ENCODE measurements at regions not wholly inside any gene's neighbourhood (a gene's known extent, or its start where the extent isn't known, plus 50 kb on each side); places are given as distances from the start of the nearest gene placed in this dataset.

- Histone ChIP-seq H3K4me3 (no peak overlapping the region), H3K36me3 (no peaks in the 10 kb centered on the region), H3K9me3 (no peaks in the 10 kb centered on the region), H3K4me1 (no peaks in the 10 kb centered on the region), H3K27ac (no peak overlapping the region), H3K27me3 (no peaks in the 10 kb centered on the region)
- TF ChIP-seq POLR2A (IDR thresholded peaks at IDR 0.05), result no peak
- TF ChIP-seq POLR2AphosphoS5 (IDR thresholded peaks at IDR 0.05; ENCODE audit: insufficient read depth in 1 of 2, low read depth in 1 of 2), result no peak
- TF ChIP-seq CTCF (IDR thresholded peaks at IDR 0.05), result no peak
- no peak for DNase-seq (ENCODE audit: extremely low spot score in 2 of 2)
- intact Hi-C loops (cut with DNase I), result no loop called here
These were observed 58.8 kb downstream of the PPP4R3C start for GRCh38 chrX:27404366-27404765.

GRCh38 chrX:27399146-27399456, 64.0 kb downstream of the PPP4R3C start:
- H3K4me1 ChIP-seq, result no peaks in the 10 kb centered on the region
- intact Hi-C loops (cut with DNase I), result no loop called here
- DNase-seq (ENCODE audit: extremely low spot score in 2 of 2), result no peak
- TF ChIP-seq CTCF (IDR thresholded peaks at IDR 0.05) (no peak), POLR2A (IDR thresholded peaks at IDR 0.05) (no peak), POLR2AphosphoS5 (IDR thresholded peaks at IDR 0.05; ENCODE audit: insufficient read depth in 1 of 2, low read depth in 1 of 2) (no peak)
- H3K9me3 ChIP-seq, result no peaks in the 10 kb centered on the region
- H3K27me3 ChIP-seq, result no peaks in the 10 kb centered on the region
- H3K27ac ChIP-seq, result no peak overlapping the region
- no peak overlapping the region for H3K4me3 ChIP-seq
- H3K36me3 ChIP-seq, result no peaks in the 10 kb centered on the region

- H3K4me1 ChIP-seq, result no peaks in the 10 kb centered on the region
- H3K4me3 ChIP-seq, result no peak overlapping the region
- intact Hi-C loops (cut with DNase I), result no loop called here
- no peaks in the 10 kb centered on the region for H3K27me3 ChIP-seq
- H3K9me3 ChIP-seq, result no peaks in the 10 kb centered on the region
- H3K36me3 ChIP-seq, result no peaks in the 10 kb centered on the region
- DNase-seq (ENCODE audit: extremely low spot score in 2 of 2), result no peak
- no peak for TF ChIP-seq POLR2AphosphoS5 (IDR thresholded peaks at IDR 0.05; ENCODE audit: insufficient read depth in 1 of 2, low read depth in 1 of 2)
- no peak for TF ChIP-seq CTCF (IDR thresholded peaks at IDR 0.05)
- no peak for TF ChIP-seq POLR2A (IDR thresholded peaks at IDR 0.05)
- H3K27ac ChIP-seq, result no peak overlapping the region
These were observed 71.5 kb downstream of the PPP4R3C start for GRCh38 chrX:27391623-27392022.

- Histone ChIP-seq H3K36me3 (no peaks in the 10 kb centered on the region), H3K9me3 (no peaks in the 10 kb centered on the region), H3K27ac (no peak overlapping the region), H3K4me3 (no peak overlapping the region), H3K27me3 (no peaks in the 10 kb centered on the region), H3K4me1 (no peaks in the 10 kb centered on the region)
- intact Hi-C loops (cut with DNase I), result no loop called here
- no peak for DNase-seq (ENCODE audit: extremely low spot score in 2 of 2)
- TF ChIP-seq POLR2AphosphoS5 (IDR thresholded peaks at IDR 0.05; ENCODE audit: insufficient read depth in 1 of 2, low read depth in 1 of 2), result no peak
These were observed 81.7 kb downstream of the PPP4R3C start for GRCh38 chrX:27381419-27381818.

- no peak for TF ChIP-seq POLR2AphosphoS5 (IDR thresholded peaks at IDR 0.05; ENCODE audit: insufficient read depth in 1 of 2, low read depth in 1 of 2)
- TF ChIP-seq CTCF (IDR thresholded peaks at IDR 0.05), result no peak
- TF ChIP-seq POLR2A (IDR thresholded peaks at IDR 0.05), result no peak
- no peaks in the 10 kb centered on the region for H3K4me1 ChIP-seq
These were observed 82.8 kb downstream of the PPP4R3C start for GRCh38 chrX:27380163-27380845.

More at GRCh38 chrX:27380163-27380845, 82.8 kb downstream of the PPP4R3C start:
- DNase-seq (ENCODE audit: extremely low spot score in 2 of 2), result no peak
- Histone ChIP-seq H3K27me3 (no peaks in the 10 kb centered on the region), H3K9me3 (no peaks in the 10 kb centered on the region), H3K4me3 (no peak overlapping the region), H3K27ac (no peak overlapping the region), H3K36me3 (no peaks in the 10 kb centered on the region)
- intact Hi-C loops (cut with DNase I), result no loop called here

All from vagina (tissue), 2 donors.